ENCODE measurements at regions not wholly inside any gene's neighbourhood (a gene's known extent, or its start where the extent isn't known, plus 50 kb on each side); places are given as distances from the start of the nearest gene placed in this dataset.

- DNase-seq, result no peak
Observed at GRCh38 chr1:228923973-228924686, 188.9 kb downstream of the RHOU start.

GRCh38 chr1:228925691-228926090, 190.4 kb downstream of the RHOU start:
- no peak for DNase-seq

- DNase-seq, result no peak
Observed at GRCh38 chr1:228927421-228927820, 192.1 kb downstream of the RHOU start.

- no peak for DNase-seq
Observed at GRCh38 chr1:228927946-228928898, 192.9 kb downstream of the RHOU start.

GRCh38 chr1:228929476-228930027, 194.3 kb downstream of the RHOU start:
- DNase-seq, result no peak

GRCh38 chr1:228930479-228930957, 195.2 kb downstream of the RHOU start:
- DNase-seq, result no peak

- no peak for DNase-seq
Observed at GRCh38 chr1:228933753-228934152, 198.5 kb downstream of the RHOU start.

- DNase-seq, result no peak
Observed at GRCh38 chr1:228935198-228935663, 200.0 kb downstream of the RHOU start.

- DNase-seq, result no peak
Observed at GRCh38 chr1:228935855-228936727, 200.8 kb downstream of the RHOU start.

- no peak for DNase-seq
Observed at GRCh38 chr1:228936881-228937280, 201.6 kb downstream of the RHOU start.

- DNase-seq, result no peak
Observed at GRCh38 chr1:228937351-228937750, 202.1 kb downstream of the RHOU start.

GRCh38 chr1:228937851-228938536, 202.7 kb downstream of the RHOU start:
- DNase-seq, result no peak

GRCh38 chr1:228938537-228938901, 203.2 kb downstream of the RHOU start:
- no peak for DNase-seq

- no peak for DNase-seq
Observed at GRCh38 chr1:228939001-228939691, 203.9 kb downstream of the RHOU start.

- DNase-seq, result no peak
Observed at GRCh38 chr1:228939881-228940392, 204.7 kb downstream of the RHOU start.

GRCh38 chr1:228940526-228940925, 205.2 kb downstream of the RHOU start:
- no peak for DNase-seq

- DNase-seq, result no peak
Observed at GRCh38 chr1:228940926-228941325, 205.6 kb downstream of the RHOU start.

- DNase-seq, result no peak
Observed at GRCh38 chr1:228941666-228942065, 206.4 kb downstream of the RHOU start.

GRCh38 chr1:228943436-228943835, 208.2 kb downstream of the RHOU start:
- no peak for DNase-seq

- DNase-seq, result no peak
Observed at GRCh38 chr1:228944296-228944695, 209.0 kb downstream of the RHOU start.

- DNase-seq, result no peak
Observed at GRCh38 chr1:228944935-228945371, 209.7 kb downstream of the RHOU start.
